H4 (cell line): ENCODE measurements at regions not wholly inside any gene's neighbourhood (a gene's known extent, or its start where the extent isn't known, plus 50 kb on each side); places are given as distances from the start of the nearest gene placed in this dataset.
"Not testable (repeated sequence)": the region's sequence is repeated elsewhere in the genome, so short reads cannot be mapped to it uniquely, and the experiment has no call there.

Experiments used
- DNase-seq: peaks from one replicate; pipeline ENCODE4 v3.0.0-alpha.2; 2015; ENCODE audit warnings: low spot score

DNA sequence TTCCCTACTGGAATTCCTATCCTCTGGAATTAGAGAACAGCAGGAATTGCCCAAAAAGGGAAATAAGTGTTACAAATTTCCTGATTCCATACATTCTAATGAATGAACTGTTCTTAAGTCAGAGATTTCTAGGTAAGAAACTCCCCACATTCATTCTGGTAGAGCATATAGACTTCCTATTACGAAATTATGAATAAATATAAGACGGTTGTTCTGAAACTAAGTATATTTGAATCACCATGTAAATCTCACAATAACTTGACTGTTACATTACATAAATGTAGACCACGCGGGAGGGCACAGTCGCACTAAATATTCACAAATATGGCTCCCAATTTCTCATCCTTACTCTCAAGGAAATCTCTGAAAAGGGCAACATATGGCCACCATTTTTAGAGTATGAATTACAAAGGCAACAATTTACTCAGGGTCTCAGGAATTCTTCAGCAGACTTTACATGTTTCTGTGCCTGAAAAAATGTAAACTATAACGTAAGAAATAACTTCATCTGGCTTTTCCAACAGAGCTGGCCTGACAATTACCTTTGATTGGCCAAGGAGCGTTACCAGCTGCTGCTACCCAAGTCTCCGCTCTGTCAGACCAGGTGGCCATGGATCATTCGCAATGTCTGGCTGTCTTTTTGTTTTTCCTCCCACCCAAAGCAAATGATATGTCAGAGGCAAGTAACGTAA, 115.8 kb downstream of the MPP7 start:
- DNase-seq, result no peak

GRCh38 chr10:28186461-28186860, 116.4 kb downstream of the MPP7 start:
- DNase-seq, result no peak

DNA sequence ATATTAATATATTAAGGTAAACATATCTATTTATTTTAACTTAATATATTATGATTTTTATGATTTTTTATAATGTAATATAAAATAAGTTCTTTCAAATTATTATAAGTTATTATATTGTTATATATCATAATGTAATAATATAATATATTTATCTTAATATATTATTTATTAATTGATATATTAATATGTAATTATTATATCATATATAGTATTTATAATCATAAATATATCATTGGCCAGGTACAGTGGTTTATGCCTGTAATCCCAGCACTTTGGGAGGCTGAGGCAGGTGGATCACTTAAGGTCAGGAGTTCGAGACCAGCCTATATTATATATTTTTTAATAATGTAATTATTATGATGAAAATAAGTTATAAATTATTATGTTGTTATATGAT, 118.1 kb downstream of the MPP7 start:
- DNase-seq, result no peak

GRCh38 chr10:28181478-28182096, 121.3 kb downstream of the MPP7 start:
- DNase-seq, result no peak

GRCh38 chr10:28180654-28181053, 122.2 kb downstream of the MPP7 start:
- no peak for DNase-seq

GRCh38 chr10:28179743-28180099, 123.1 kb downstream of the MPP7 start:
- DNase-seq, result no peak

DNA sequence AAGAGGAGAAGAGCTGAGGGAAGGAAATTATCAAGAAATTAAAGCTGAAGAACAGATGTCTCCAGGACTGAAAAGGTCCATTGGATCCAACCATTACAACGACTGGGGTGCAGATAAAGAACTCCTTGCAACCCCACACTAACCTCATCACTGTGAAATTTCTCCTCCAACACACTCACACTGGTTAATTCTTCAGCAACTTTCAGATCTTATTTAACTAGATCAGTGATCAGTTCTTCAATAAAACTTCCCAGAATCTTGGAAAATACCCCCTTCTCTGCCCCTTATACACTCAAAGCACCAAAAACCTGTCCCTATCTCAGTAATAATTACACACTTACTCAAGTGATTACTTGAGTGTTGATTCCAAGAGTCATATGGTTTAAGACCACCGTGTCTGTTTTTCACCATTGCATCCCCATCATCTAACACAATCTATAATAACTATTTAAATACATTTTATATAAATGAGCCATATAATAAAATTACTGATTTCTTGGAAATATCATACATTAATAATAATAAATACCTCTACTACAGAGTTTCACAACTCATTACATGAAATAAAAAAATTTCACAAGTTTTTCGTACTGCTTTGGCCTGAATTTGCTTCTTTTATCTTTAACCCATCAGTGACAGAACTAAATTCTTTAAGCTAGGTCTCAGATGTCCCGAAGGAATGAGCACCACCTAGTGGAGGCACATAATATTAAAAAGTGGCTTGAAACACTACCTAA, 123.7 kb downstream of the MPP7 start:
- DNase-seq, result peak; percentile 52

DNA sequence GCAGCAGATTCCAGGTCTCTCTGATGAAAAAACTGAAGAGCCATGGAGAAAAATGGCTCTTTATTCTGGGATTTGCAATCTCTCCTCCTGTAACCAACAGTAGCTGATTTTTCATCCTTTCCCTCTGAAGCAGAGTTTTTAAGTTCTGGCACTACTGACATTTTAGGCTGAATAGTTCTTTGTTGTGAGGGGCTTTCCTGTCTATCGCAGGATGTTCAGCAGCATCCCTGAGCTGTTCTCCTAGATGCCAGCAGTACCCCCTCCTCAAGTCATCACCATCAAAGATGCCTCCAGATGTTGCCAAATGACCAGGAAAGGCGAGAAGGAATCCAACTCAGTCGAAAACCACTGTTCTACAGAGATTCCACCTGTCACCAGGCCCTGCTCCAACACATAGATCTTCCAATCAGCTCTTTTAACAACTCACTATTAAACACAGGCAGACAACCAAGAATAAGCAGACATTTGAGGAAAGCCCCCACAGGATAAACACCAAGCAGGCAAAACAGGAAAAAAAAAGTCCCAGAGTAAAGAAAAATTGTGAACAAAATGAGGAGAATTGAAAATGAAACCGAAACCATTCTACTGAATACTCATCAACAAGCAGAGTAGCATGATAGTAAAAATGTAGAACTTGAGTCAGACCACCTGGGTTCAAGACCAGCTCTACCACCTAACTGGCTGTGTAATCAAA, 124.8 kb downstream of the MPP7 start:
- no peak for DNase-seq

GRCh38 chr10:28176498-28176897, 126.4 kb downstream of the MPP7 start:
- not testable (repeated sequence) for DNase-seq

DNA sequence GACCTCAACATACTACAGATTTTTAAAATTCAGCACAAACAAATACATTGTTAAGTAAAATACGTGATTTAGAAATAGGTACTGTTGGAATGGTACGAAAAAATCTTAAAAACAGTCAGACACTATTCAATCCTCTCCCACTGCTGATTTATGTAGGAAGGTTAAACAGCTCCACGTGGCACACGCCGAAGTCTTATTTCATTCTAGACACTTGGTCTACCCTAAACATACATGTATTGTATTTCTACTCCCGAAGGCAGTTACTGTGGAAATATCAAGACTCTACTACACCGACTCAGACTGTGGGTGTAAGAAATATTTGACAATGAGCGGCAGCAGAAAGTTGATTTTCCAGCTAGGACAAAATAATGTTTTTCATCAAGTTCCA, 130.6 kb downstream of the MPP7 start:
- no peak for DNase-seq

GRCh38 chr10:28171468-28172222, 131.2 kb downstream of the MPP7 start:
- DNase-seq, result peak; percentile 42

- DNase-seq, result no peak
Measured at GRCh38 chr10:28169525-28169924, 133.3 kb downstream of the MPP7 start.

DNA sequence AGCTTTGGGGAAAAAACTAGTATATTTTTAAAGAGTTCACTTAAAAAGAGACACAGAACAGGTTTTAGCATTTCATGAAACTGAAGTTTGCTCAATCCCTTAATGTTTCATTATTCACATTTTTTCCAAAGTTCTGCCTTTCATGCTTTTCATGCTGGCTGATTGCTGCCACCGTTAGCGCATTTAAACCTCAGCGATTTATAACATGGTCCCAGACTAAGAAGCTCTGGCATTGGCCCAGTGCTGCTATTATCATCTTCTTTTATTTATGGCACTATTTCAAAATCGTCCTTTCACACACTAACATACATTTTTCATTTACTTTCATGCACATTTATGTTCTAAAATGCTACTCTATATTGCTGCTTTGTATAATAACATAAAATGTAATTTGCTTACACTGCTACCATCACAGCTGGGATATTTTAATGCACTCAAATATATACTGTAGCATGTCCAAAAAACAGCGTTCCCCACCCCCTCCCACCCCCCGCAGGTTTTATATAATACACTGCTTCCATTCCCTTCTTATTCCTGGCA, 141.9 kb downstream of the MPP7 start:
- DNase-seq, result no peak

DNA sequence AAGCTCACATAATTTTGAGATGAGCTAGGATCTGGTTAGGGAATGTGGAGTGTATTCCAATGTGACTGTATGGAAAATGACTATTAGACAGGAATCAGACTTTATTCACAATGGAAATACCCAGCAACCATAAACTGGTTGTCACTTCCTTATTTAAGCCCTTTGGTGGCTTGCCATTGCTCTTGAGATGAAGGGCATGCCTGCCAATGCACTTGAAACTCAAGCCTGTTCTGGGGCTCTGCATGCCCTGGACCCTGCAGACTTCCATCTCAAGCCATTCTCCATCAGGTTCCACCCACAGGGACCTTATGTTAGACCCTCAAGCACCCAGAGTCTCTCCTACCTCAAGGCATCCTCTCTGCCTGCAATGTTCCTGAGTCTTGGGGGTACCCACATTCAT, 145.5 kb downstream of the MPP7 start:
- DNase-seq, result no peak

DNA sequence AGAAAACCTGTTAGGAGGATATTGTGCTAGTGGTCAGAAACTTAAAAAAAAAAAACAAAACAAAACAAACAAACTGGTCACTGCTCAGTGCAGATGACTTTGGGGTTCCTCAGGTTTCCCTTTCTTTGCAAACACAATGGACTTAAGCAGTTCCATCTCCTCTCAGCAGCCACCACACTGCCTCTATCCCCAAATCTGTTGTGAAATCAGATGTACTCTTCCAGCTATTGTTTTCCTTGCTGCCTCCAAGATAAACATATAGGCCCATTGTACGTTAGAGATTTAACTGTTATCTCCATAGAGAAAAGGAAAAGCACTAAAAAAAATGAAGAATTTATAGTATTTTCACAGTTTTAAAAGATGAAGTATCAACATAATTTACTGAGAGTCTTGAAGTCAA, 147.1 kb downstream of the MPP7 start:
- no peak for DNase-seq

GRCh38 chr10:28151636-28152035, 151.2 kb downstream of the MPP7 start:
- no peak for DNase-seq

DNA sequence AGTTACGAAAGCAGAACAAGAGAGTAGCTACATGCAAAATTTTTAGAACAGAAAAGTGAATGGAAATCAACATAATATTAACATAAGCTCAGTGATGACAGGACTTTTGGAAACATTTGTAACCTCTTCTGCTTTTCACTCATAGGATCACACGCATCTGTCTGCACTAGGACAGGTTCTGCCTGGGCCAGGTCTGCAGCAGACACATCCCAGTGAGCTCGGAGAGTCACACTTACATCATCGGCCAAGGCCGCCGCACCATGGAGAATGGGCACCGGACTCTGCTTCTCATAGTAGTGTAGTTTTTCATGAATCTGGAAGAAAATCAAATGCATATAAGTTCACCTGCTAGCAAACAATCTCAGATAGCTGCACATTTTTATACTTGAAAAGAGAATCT, 150.9 kb upstream of the ODAD2 start:
- DNase-seq, result no peak

- DNase-seq, result no peak
Measured at GRCh38 chr10:28147706-28148105, 148.8 kb upstream of the ODAD2 start.

DNA sequence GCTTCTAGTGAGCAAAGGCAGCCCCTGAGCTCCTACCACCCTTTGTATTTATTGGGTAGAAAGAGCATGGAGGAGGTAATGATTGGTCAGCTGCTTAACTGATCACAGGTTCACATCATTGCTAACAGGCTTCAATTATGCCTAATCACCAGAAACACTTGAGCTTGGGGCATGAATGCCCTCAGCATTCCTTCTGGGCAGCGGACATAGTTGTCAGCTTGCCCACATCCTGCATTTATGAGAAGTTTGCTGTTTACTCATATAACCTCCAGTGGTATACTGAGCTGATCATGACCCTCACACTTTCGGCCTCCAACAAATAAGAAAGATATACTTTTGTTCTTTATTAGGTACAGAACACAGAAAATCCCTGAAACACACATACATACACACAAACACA, 140.3 kb upstream of the ODAD2 start:
- peak; percentile 70 for DNase-seq

DNA sequence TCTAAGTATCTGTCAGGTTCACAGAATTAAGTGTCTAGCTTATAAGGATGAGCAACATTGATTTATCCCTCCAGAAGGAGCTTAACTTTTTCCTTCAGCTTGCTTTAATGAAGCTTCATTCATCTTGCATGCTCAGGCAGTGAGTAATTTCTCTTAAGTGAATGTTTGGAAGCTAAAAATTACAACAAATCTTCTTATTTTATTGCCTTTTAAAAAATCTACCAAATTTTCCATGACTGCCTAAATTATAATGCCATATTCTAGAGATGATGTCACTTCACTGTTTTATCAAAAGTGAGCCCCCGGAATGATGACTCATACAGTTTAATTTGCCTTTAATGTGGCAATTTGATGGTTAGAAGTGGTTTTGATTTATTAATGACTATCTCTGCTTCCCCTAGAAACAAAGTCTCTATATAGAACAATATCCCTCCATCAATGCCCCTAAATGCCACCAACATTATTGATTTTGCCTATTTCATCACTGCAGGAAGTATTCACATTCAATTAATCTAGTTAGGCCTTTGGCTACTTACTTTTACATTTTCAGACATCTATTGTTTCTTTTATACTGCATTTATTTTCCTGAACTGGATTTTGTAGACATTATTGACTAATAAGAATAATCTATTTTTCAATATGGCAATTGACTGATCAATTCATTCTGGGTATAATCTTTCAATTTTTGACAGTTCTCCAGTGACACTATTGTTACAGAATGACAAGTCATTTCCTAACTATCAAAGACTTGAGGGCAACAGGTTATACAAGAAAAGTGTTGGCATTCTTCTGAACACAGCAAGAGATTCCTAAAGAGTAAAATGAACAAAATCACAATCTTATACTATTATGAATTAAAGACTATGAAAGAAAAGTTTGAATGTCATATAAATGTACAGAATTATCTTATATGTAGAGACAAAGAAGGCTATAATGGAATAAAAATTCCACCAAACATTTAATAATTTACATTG, 139.3 kb upstream of the ODAD2 start:
- DNase-seq, result peak; percentile 5
